Esophagus muscularis mucosa (tissue), 4 donors: ENCODE measurements at regions not wholly inside any gene's neighbourhood (a gene's known extent, or its start where the extent isn't known, plus 50 kb on each side); places are given as distances from the start of the nearest gene placed in this dataset.

Source experiments
- DNase-seq: peaks from one replicate; pipeline ENCODE4 v3.0.0-alpha.2; 2017; ENCODE audit errors: extremely low spot score
- H3K27ac ChIP-seq, 4 donors: fragments of 200-600 bp; sonication (generic); replicated peaks in 1 of 4; 1 replicate in 3 of 4; 2 replicates in 1 of 4; pipeline ENCODE4 v1.5.1; 2016 to 2019; ENCODE audit warnings: mild to moderate bottlenecking in 1 of 4
- H3K27me3 ChIP-seq, 4 donors: fragments of 200-600 bp; sonication (generic); one replicate each; pipeline versions ENCODE4 v1.5.1 to v1.6.0; 2016 to 2019
- H3K36me3 ChIP-seq, 4 donors: fragments of 200-600 bp; sonication (generic); one replicate each; pipeline ENCODE4 v1.5.1; 2016 to 2019
- H3K4me1 ChIP-seq, 4 donors: fragments of 200-600 bp; sonication (generic); one replicate each; pipeline ENCODE4 v1.5.1; 2016 to 2019
- H3K4me3 ChIP-seq, 4 donors: fragments of 200-600 bp; sonication (generic); 1 replicate in 2 of 4; 2 replicates in 2 of 4; pipeline ENCODE4 v1.5.1; 2016 to 2019; ENCODE audit warnings: mild to moderate bottlenecking in 4 of 4, moderate library complexity in 1 of 4
- H3K9me3 ChIP-seq, 4 donors: fragments of 200-600 bp; sonication (generic); 1 replicate in 3 of 4; 2 replicates in 1 of 4; pipeline ENCODE4 v1.5.1; 2016 to 2019
- CTCF ChIP-seq, 3 experiments: fragments of 200-600 bp in 2 of 3; fragments of 450-650 bp in 1 of 3; sonication (generic) in 2 of 3; IDR thresholded peaks; one replicate each; pipeline ENCODE4 v1.5.1; 2017 to 2019; ENCODE audit warnings: antibody characterized with exemption in 3 of 3, mild to moderate bottlenecking in 2 of 3, moderate library complexity in 1 of 3
- EP300 ChIP-seq: sonication (generic); formaldehyde crosslinking; IDR thresholded peaks from one replicate; pipeline ENCODE4 v1.6.1; 2017; ENCODE audit warnings: antibody characterized with exemption
- POLR2A ChIP-seq: fragments of 450-650 bp; IDR thresholded peaks from one replicate; pipeline ENCODE4 v1.6.1; 2017; ENCODE audit warnings: antibody characterized with exemption, moderate library complexity, mild to moderate bottlenecking, low read depth
- POLR2AphosphoS5 ChIP-seq, 2 donors: sonication (generic); formaldehyde crosslinking; IDR thresholded peaks; one replicate each; pipeline ENCODE4 v1.6.1; 2017; ENCODE audit warnings: antibody characterized with exemption in 2 of 2
- WGBS: methylation state at CpG from one replicate; pipeline ENCODE4 v1.1.5; 2018; 5-methylcytosine and 5-hydroxymethylcytosine counted together
- intact Hi-C: fragments of 100-400 bp; cut with DNase I; formaldehyde crosslinking; loops from one replicate; pipeline ENCODE4 v1.15.1; 2023

- DNase-seq, result peak; percentile 2
- Histone ChIP-seq H3K9me3 (no peaks in the 10 kb centered on the region), H3K4me3 (no peak overlapping the region), H3K27me3 (no peaks in the 10 kb centered on the region), H3K36me3 (no peaks in the 10 kb centered on the region), H3K27ac (no peak overlapping the region), H3K4me1 (peaks cover 0 to 7% (median 1%) of the 10 kb centered on the region in 4 donors)
- 36% methylated on average over 5 of the region's 5 CpGs for WGBS
- TF ChIP-seq POLR2AphosphoS5 (IDR thresholded peaks at IDR 0.05) (no peak), POLR2A (no peak), CTCF (IDR thresholded peaks at IDR 0.05) (no peak), EP300 (no peak)
- intact Hi-C loops, result no loop called here
These were observed 178.6 kb upstream of the LYSMD4 start for GRCh38 chr15:99911816-99912215.

GRCh38 chr15:99909592-99910295 lies 176.5 kb upstream of the LYSMD4 start:
- Histone ChIP-seq H3K27me3 (no peaks in the 10 kb centered on the region), H3K4me3 (no peak overlapping the region), H3K9me3 (no peaks in the 10 kb centered on the region), H3K4me1 (peaks cover 0 to 4% (median 1%) of the 10 kb centered on the region in 4 donors), H3K36me3 (no peaks in the 10 kb centered on the region), H3K27ac (no peak overlapping the region)
- TF ChIP-seq CTCF (IDR thresholded peaks at IDR 0.05) (no peak), POLR2A (no peak), POLR2AphosphoS5 (IDR thresholded peaks at IDR 0.05) (no peak), EP300 (no peak)
- DNase-seq, result peak; percentile 62
- WGBS, result 79% methylated on average over 13 of the region's 13 CpGs
- intact Hi-C loops, result no loop called here

GRCh38 chr15:99907698-99908097 lies 174.5 kb upstream of the LYSMD4 start:
- WGBS, result 91% methylated on average over 3 of the region's 3 CpGs
- no peaks in the 10 kb centered on the region for H3K36me3 ChIP-seq
- DNase-seq, result no peak
- no peak overlapping the region for H3K27ac ChIP-seq
- TF ChIP-seq EP300, result no peak
- no peak for TF ChIP-seq CTCF (IDR thresholded peaks at IDR 0.05)
- TF ChIP-seq POLR2A, result no peak
- TF ChIP-seq POLR2AphosphoS5 (IDR thresholded peaks at IDR 0.05), result no peak
- H3K4me3 ChIP-seq, result no peak overlapping the region
- intact Hi-C loops, result no loop called here
- H3K27me3 ChIP-seq, result no peaks in the 10 kb centered on the region
- H3K4me1 ChIP-seq, result peaks cover 0 to 4% (median 1%) of the 10 kb centered on the region in 4 donors
- no peaks in the 10 kb centered on the region for H3K9me3 ChIP-seq

GRCh38 chr15:99906793-99907192 lies 173.6 kb upstream of the LYSMD4 start:
- peaks cover 0 to 4% (median 1%) of the 10 kb centered on the region in 4 donors for H3K4me1 ChIP-seq
- H3K27me3 ChIP-seq, result no peaks in the 10 kb centered on the region
- WGBS, result 88% methylated on average over 4 of the region's 4 CpGs
- H3K27ac ChIP-seq, result peak overlapping the region in 1 of 4 donors; percentile 36
- intact Hi-C loops, result no loop called here
- DNase-seq, result no peak
- no peaks in the 10 kb centered on the region for H3K9me3 ChIP-seq
- no peak overlapping the region for H3K4me3 ChIP-seq
- TF ChIP-seq CTCF (IDR thresholded peaks at IDR 0.05) (no peak), EP300 (no peak), POLR2A (no peak), POLR2AphosphoS5 (IDR thresholded peaks at IDR 0.05) (no peak)
- no peaks in the 10 kb centered on the region for H3K36me3 ChIP-seq

GRCh38 chr15:99906311-99906710 lies 173.1 kb upstream of the LYSMD4 start:
- WGBS, result 41% methylated on average over 5 of the region's 5 CpGs
- Histone ChIP-seq H3K27ac (peak overlapping the region in 2 of 4 donors; percentile 11 to 36), H3K9me3 (no peaks in the 10 kb centered on the region), H3K27me3 (no peaks in the 10 kb centered on the region), H3K36me3 (no peaks in the 10 kb centered on the region), H3K4me3 (no peak overlapping the region), H3K4me1 (peaks cover 0 to 4% (median 1%) of the 10 kb centered on the region in 4 donors)
- intact Hi-C loops, result no loop called here
- DNase-seq, result no peak
- TF ChIP-seq EP300, result no peak
- TF ChIP-seq CTCF (IDR thresholded peaks at IDR 0.05), result no peak
- TF ChIP-seq POLR2A, result no peak
- TF ChIP-seq POLR2AphosphoS5 (IDR thresholded peaks at IDR 0.05), result no peak
